Stimulated activated CD4-positive, alpha-beta T cell treated with anti-CD3 and anti-CD28 coated beads, Interleukin-15, amount 100 ng/mL, for 24 hours (primary cell): ENCODE measurements at regions not wholly inside any gene's neighbourhood (a gene's known extent, or its start where the extent isn't known, plus 50 kb on each side); places are given as distances from the start of the nearest gene placed in this dataset.
A peak's percentile ranks its signal among the peaks of the same experiment; 100 is the strongest.
"Not testable (repeated sequence)": the region's sequence is repeated elsewhere in the genome, so short reads cannot be mapped to it uniquely, and the experiment has no call there.

Experiments
- DNase-seq: peaks from one replicate; pipeline ENCODE4 v3.0.0-alpha.2; 2020

DNA sequence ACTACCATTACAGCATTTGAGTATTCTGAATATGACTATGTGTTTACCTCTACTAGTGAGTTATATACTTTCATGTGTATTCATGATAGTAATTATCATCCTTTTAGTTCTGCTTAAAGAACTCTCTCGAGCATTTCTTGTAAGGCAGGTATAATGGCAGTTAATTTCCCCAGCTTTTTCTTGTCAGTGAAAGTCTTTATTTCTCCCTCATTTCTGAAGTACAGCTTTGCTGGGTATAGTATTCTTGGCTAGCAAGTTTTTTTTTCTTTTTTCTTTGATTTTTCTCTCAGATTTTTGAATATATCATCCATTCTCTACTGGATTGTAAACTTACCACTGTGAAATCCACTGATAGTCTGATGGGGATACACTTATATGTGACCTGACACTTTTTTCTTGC is 165.9 kb upstream of the ARHGAP5 start:
- no peak for DNase-seq

DNA sequence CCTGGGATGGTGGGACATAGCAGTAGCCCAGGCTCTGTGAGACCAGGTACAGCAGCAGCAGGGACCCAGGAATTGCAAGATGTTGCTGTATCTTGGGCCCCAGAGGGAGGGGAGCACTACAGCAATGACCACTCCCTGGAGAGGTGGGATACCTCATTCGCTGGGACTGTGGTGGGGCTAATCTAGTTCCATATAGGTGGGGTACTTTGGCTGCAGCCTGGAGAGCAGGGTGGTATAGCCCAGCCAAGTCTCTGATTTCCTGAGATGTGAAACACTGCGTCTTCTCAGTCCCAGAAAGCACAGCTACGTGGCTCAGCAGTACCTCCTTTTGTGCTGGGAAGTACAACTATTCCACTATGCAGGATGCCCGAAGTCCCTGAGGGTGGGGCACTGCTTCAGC is 163.7 kb upstream of the ARHGAP5 start:
- no peak for DNase-seq

DNA sequence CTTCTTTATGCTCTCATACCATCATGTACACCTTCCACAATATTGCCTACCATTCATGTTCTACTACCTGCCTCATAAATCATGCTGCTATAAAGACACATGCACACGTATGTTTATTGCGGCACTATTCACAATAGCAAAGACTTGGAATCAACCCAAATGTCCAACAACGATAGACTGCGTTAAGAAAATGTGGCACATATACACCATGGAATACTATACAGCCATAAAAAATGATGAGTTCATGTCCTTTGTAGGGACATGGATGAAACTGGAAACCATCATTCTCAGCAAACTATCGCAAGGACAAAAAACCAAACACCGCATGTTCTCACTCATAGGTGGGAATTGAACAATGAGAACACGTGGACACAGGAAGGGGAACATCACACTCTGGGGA is 158.8 kb upstream of the ARHGAP5 start:
- DNase-seq, result not testable (repeated sequence)

DNA sequence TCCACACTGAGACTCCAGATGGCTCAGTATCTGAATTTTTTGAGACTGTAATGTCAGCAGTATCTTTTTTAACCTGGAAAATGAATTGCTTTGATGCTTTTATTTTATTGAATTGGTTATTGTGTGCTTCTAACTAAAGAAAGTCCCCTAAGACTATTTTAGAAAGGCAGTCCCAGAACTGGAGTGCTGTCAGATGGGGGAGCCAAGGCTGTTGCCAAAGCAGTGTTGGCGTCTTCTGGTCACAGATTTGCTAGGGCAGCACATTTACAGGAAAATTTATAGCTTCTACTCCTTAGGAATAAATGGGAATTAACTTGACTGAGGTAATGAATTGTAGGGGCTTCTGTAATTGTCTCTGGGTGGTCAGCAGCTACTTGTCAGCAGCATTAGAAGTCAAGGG is 157.1 kb upstream of the ARHGAP5 start:
- DNase-seq, result no peak

DNA sequence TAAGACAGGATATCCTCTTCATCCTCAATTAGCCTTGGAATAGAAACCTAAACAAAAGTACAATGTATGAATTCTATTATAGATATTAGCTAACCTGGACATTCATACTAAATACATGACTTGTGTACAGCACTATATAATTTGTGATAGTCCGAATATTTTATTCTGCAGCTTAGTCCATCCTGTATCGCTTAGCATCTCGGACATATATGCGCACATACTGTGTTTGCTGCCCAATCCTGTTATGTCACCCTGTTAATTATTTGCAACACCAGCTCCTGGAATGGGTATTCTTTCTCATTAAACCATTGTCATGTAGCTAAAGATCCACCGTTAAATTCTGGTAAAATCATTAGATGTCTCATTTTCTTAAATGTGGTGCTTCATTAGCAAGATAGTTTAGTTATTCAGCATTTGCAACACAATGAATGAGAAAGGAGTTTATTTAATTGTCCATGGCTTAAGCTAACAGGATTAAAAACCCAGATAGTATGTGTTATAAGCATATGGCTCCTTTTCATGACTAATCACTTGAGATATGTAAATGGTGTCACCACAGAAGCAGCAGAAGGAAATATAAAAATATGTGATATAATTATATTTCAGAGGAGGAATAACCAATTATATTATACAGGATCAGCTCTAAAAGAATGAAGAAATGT is 156.0 kb upstream of the ARHGAP5 start:
- no peak for DNase-seq

DNA sequence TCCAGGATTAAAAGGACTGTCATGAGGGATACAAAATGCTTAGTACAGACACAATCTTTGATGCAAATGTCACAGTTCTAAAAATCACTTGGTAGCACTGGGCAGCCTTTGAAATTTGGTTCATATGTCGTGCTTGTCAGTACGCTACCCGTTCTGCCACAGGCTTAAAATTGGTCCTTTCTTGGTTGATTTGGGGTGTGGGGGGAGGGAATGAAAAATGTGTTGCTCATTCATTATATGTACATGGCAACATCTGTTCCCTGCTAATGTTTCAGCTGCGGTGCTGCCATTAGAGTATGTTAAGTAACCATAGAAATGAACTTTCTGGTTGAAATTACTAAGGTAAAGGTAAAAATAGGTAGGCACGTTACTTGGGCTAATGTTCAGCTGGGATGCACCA is 155.4 kb upstream of the ARHGAP5 start:
- DNase-seq, result no peak

DNA sequence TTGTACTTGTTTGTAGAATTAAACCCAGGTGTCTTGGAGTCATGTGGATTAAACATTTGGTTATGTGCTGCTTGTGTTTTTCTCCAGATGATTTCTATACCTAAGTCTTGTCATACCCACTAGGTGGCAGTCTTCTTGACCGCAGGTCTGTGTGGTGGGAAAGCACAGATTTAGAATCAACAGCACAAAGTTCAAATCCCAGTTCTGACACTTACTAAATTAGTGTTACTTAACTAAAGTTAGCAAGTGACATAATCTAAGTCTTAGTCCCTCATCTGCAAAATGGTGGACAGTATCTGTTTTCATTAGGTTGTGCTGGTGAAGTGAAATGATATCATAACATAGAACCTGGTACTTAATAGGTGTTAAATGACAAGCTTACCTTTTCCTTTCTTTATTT is 151.0 kb upstream of the ARHGAP5 start:
- DNase-seq, result no peak

DNA sequence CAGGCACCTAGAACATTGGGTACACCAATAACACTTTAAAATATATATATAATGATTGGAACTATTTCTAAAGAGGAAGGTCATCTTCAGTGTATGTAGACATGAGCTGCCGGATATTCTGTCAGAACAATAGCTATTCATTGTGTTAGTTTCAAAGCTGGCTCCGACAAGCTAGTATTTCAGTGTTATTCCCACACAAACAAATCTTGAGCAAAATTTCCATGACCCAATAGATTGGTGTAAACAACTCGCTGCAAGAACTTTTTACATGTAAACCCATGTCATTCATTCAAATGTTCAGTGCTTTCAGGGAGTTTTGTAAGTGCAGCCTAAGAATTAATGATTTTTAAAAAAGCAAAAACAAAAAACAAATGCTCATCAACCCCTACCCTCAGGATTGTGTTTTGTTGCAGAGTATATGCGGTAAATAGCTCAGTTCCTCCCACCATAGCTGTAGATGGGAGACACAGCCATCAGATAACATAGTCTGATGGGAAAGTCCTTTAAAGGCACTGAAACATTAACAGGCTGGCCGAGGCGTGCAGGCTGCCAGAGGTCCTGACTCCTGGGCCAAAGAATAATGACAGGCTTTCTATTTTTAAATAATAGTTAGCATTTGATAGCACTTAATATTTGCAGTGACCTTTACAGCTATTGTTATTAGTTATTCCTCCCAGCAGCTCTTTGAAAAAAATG is 150.3 kb upstream of the ARHGAP5 start:
- DNase-seq, result no peak

DNA sequence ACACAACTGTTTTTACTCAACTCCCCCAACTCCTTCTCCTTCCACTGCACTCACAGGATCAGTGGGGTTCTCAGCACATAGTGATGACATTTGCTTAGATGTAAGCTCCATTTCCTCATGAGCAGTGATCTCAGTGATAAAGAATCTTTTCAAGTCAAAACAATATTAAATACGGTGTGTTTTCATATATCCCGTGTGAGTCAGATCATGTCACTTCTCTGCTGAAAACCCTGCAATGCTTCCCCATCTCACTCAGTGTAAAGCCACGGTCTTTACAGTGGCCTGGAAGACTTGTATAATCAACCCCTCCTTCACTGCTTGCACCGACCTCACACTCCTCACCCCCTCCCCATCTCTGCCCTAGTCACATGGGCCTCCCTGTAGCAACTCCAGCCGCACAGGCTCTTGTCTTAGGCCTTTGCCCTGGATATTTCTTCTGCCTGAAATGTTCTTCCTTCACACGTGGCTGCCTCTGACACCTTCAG is 149.7 kb upstream of the ARHGAP5 start:
- DNase-seq, result peak; percentile 26

DNA sequence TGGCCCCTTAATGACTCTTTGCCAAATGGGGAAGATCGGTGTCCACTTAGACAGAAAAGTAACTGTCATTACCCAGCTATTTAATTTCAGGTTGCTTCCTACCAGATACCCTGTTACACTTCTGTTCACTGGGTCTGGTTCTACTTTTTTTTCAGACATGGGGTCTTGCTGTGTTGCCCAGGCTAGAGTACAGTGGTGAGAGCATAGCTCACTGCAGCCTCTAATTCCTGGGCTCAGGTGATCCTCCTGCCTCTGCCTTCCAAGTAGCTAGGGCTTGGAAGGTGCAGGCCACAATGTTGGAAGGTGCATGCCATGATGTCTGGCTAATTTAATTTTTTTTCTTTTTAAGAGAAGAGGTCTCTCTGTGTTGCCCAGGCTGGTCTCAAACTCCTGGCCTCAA is 147.0 kb upstream of the ARHGAP5 start:
- no peak for DNase-seq

DNA sequence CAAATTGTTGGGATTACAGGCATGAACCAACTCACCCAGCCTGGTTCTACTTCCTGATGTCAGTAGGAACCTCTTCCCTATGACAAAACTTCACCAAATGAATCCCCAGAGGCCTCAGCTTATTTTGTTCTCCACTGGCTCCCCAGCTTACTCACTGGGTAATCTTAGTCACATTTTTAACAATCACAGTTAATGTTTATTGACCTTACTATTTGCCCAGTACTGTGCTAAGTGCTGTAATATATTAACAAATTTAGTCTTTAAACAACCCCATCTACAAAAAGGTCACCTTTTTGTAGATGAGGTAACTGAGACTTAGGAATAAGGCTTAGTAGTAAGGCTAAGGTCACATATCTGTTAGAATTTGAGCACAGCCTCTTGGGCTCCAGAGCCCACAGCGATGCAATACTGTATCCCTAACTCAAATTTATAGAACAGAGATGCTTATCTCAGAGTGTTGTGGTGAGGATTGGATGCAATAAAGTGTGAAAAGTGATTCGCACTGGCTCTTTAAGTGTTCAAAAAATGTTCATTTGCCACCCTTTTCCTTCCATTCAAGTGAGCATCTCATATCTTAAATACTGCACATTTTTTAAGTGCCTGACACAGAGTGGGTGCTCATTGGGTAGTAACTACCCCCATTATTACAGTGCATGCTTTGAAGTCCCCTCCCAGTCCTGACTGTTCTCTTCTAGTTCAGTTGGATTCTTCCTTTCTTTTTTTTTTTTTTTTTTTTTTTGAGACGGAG is 146.4 kb upstream of the ARHGAP5 start:
- DNase-seq, result no peak

DNA sequence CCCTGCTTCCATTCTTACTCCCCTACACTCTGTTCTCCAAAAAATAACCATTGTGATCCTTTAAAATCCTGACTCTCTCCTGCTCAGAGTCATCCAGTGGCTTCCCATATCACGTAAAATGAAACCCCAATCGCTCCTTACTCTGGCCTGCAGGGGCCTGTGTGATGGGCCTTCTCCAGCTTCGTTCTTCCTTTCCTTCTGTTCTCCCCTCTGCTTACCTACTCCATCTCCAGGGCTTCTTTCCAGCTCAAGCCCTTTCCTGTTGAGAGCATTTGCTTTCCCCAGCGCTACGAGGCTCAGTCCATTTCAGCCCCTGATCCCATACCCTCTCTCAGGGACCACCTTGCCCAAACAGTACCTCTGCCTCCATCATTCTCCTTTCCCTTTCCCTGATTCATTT is 144.4 kb upstream of the ARHGAP5 start:
- no peak for DNase-seq

DNA sequence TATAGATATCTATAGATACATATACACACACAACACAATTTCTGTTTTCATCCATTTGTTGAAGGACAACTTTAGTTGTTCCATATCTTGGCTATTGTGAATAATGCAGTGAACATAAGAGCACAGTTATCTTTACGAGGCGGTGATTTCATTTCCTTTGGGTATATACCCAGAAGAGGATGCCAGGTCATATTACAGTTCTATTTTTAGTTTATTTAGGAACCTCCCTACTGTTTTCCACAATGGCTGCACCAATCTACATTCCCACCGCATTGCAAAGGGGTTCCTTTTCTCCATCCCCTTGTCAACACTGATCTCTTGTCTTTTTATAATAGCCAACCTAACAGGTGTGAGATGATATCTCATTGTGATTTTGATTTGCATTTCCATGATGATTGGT is 143.4 kb upstream of the ARHGAP5 start:
- DNase-seq, result no peak

DNA sequence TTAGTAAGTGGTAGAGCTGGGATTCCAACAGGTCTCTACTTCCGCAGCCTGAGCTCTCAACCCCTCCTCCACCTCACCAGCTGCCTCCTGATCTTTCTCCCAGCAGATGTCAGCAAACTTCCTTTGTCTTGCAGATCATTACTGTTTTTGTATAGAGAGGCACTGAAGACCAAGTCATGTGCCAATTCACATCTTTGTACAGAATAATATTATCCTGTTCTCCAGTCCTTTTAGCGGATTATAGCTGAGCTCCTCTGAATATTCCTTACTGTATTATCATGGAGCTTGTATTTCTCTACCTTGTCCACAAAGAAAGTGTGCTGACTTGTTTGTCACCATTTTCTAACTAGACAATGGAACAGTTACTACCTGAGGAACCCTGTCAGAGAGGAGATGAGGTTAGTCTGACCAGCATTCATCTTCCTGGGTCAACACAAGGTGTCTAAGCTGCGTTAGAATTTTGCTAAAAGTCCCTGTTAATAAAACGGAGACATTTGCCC is 142.3 kb upstream of the ARHGAP5 start:
- no peak for DNase-seq

DNA sequence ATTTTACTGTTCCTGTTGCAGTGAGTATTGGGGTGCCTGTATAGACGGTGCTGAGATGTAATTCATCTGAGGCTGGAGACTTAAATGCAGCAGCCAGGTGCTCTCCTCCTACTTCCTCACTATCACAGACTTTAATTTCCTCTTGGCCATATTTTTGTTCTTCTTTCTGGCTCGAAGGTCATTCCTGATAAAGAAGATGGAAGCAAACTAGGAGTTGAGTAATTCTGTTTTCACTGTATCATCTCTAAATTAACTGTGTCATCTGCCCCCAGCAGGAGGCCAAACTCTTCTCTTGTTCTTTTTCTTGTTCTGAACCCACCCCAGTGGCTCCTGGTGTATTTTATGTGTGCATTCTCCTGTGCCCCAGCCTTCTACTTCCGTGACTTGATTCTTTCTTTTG is 141.7 kb upstream of the ARHGAP5 start:
- no peak for DNase-seq

DNA sequence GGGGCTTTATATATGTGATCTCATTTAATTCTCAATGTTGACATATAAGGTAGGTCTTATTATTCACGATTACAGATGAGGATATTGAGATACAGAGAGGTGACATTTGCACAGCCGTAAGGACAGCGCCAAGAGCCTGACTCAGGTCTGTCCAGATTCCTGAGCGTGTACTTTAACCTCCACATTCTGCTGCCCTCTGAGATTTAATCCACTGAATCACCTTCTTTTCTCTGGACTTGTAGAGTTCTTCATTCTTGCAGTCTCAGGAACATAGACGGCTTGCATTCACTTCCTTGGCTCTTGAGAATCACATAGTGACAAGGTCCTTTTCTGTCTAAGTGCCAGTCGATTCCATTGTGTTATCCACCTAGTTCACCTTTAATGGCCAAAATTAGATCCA is 141.0 kb upstream of the ARHGAP5 start:
- DNase-seq, result no peak

DNA sequence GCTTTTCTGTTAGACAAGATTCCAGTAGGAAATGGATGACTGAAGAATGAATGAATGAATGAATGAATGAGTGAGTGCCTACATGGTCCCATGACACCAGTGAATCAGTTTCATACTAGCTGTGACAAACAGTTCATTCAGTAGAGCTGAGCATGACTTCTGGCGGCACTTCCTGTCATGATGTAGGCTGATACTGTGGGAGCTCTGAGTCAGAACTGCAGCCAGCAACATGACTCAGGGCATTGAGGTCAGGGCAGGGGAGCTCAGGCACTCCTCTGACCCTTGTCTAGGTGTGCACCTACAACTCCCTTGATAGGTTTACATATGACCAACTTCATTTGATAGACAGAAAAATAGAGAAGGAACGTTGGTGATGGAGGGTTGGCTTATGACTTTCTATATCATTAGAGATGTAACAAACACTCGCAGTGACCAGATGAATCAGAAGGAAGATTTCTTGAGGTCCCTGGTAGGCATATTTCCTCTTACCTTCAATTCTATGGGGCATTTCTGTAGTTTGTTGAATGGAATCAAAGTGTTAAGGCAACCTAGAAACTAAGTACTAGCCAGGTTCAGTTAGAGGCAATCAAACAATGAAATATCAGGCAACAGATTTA is 139.3 kb upstream of the ARHGAP5 start:
- DNase-seq, result peak; percentile 83

DNA sequence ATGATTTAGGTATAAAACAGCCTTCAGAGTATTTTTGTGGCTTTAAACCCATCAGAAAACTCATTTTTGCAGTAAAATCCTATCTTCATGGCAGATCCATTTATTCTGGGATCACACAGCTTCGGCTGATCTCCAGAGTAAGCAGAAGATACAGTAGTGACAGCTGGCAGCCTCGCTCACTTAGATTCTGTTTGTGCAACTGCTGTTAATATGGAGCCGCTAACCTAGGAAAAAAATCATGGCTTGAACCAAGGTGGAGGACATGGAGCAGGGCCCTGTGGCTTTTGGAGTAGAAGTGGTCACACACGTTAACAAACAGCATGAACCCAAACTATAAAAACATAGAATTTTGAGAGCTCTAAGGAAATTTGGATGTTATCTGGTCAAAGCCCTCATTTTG is 137.2 kb upstream of the ARHGAP5 start:
- DNase-seq, result no peak

DNA sequence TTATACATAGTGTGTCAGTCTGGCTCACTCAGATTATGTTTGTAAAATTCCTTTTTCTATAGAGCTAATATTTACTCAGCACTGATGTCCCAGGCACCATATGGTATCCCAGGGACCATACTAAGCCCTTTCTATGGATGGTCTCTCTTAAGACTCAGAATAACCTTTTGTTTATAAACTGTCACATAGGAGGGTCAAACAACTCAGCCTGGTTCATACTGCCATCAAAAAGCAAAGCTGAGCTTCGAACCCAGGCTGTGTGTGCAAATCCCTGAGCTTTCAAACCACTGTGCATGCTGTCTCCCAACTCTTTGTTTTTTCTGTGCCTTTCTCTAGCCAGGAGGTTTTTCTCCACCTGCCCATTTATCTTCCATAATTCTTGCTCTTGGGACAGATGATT is 135.6 kb upstream of the ARHGAP5 start:
- DNase-seq, result no peak

DNA sequence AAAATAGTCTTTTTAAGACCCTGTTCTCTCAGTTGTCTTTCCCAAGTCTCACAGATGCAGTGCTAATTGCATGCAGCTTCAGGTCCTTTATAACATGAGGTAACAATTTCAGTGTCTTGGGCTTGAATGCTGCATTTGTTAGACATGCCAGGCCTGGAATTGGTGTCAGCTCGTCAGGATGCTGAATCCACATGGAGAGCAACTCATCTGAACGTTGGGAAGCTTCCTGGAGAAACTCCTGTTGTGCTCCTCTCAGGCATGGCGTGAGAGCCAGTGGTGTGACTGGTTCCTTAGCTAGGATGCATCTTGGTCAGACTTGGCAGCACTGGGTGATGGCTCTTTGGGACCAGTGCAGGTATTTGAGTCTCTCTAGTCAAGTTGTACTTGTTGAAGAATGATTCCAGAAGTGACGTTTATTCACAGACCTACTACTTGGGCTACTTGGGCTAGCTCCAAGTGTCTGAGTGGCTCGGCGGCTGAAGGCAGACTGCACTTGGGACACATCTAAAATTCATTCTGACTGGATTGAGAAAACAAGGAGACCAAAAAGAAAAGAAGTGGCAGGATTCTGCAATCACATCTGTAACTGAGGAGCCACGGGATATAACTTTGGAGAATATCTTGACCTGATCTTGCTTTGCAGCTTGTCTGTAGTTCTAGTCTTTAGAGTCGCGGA is 134.8 kb upstream of the ARHGAP5 start:
- no peak for DNase-seq

DNA sequence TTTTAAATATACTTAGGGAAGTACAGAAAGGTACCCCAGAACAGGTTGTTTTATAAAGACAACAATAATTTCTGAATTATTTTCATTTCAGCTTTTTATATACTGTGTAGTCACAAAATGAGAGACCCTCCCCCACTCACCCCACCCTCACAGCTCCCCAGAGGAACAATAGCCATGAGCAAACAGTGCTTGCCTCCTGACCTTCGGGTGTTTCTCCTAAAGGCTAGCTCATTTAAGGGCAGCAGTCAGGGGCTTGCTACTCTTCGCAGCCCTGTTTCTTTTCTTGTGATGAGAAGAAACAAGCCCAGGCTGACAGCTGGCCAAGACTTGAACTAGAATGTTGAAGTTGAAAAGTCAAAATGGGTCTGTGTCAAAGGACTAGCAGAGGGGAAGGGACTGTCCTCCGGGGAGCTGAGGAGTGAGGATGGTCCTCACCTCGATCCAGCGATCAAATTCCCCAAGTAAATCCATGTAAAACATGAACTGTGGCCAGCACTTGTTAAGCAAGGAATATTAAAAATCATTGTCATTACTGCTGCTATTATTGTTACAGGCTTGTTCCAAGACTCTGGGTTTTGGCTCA is 133.8 kb upstream of the ARHGAP5 start:
- DNase-seq, result no peak

DNA sequence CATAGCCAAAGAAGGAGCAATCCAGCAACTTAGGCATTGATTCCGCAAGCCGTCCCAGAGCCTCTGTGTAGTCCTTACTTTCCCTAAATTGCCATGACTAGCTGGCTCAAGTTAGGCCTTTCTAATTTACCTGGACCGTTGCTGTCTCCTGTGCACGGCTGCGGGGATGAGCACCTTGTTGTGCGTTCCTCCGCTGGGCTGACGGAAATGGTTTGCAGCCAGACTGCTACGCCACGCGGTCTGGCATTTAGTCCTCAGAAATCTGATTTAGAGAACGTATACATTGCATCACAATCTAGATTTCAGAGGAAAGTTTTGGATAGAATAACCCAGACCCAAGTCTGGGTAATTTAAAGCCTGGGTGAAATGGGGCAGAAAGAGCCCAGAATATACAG is 133.2 kb upstream of the ARHGAP5 start:
- DNase-seq, result no peak
